HCT116 (cell line): ENCODE measurements at regions not wholly inside any gene's neighbourhood (a gene's known extent, or its start where the extent isn't known, plus 50 kb on each side); places are given as distances from the start of the nearest gene placed in this dataset.

Source experiments
- EZH2phosphoT487 ChIP-seq: fragments of 200-600 bp; IDR thresholded peaks from 2 replicates; pipeline ENCODE4 v1.6.1; 2018; ENCODE audit warnings: antibody characterized with exemption, borderline replicate concordance
- REST ChIP-seq: IDR thresholded peaks from 2 replicates; pipeline ENCODE4 v1.6.1; 2012; ENCODE audit warnings: low read depth

DNA sequence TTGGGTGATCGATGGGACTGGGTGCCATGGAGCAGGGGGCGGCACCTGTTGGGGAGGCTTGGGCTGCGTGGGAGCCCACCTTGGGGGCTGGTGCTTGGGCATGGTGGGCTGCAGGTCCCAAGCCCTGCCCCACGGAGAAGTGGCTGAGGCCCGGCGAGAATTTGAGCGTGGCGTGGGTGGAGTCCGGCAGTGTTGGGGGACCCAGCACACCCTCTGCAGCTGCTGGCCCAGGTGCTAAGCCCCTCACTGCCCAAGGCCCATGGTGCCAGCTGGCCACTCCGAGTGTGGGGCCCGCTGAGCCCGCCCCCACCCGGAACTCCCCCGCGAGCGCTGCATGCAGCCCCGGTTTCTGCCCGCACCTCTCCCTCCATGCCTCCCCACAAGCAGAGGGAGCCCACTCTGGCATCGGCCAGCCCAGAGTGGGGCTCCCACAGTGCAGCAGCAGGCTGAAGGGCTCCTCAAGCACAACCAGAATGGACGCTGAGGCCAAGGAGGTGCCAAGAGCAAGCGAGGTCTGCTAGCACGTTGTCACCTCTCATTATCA is 1178.6 kb upstream of the CDH10 start:
- TF ChIP-seq REST (no peak), EZH2phosphoT487 (no peak)
